ENCODE measurements at regions not wholly inside any gene's neighbourhood (a gene's known extent, or its start where the extent isn't known, plus 50 kb on each side); places are given as distances from the start of the nearest gene placed in this dataset.

- WGBS = 89% methylated on average over 2 of the region's 2 CpGs
- intact Hi-C loops (cut with DNase I) = no loop called here
- Histone ChIP-seq H3K27me3 (replicated peaks; ENCODE audit: insufficient read depth) (no peaks in the 10 kb centered on the region), H3K9me3 (no peaks in the 10 kb centered on the region), H3K27ac (no peak overlapping the region), H3K4me1 (replicated peaks) (no peaks in the 10 kb centered on the region), H3K36me3 (no peaks in the 10 kb centered on the region), H3K4me3 (no peak overlapping the region)
- TF ChIP-seq POLR2AphosphoS5 (IDR thresholded peaks at IDR 0.05) (no peak), CTCF (IDR thresholded peaks at IDR 0.05) (no peak), POLR2A (IDR thresholded peaks at IDR 0.05) (no peak)
- no peak for DNase-seq (ENCODE audit: low spot score)
Observed at GRCh38 chr5:106906199-106906598, 764.5 kb downstream of the EFNA5 start.

DNA sequence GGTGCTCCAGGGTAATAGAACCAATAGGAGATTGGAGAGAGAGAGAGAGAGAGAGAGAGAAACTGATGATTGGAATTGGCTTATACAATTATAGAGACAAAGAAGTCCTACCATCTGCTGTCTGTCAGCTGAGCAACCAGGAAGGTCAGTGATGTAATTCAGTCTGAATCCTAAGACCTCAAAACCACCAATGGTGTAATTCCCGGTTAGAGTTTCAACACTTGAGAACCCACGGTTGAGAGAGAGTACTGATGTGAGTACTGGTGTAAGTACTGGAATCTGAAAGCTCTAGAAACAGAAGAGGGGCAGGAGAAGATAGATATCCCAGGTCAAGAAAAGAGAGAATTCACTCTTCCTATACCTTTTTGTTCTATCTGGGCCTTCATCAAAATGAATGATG lies 775.8 kb downstream of the EFNA5 start:
- Histone ChIP-seq H3K36me3 (no peaks in the 10 kb centered on the region), H3K27me3 (replicated peaks; ENCODE audit: insufficient read depth) (no peaks in the 10 kb centered on the region), H3K9me3 (no peaks in the 10 kb centered on the region), H3K4me1 (replicated peaks) (no peaks in the 10 kb centered on the region), H3K4me3 (no peak overlapping the region), H3K27ac (no peak overlapping the region)
- no peak for DNase-seq (ENCODE audit: low spot score)
- TF ChIP-seq CTCF (IDR thresholded peaks at IDR 0.05) (no peak), POLR2A (IDR thresholded peaks at IDR 0.05) (no peak), POLR2AphosphoS5 (IDR thresholded peaks at IDR 0.05) (no peak)
- 65% methylated on average over 2 of the region's 2 CpGs for WGBS
- intact Hi-C loops (cut with DNase I) = no loop called here

DNA sequence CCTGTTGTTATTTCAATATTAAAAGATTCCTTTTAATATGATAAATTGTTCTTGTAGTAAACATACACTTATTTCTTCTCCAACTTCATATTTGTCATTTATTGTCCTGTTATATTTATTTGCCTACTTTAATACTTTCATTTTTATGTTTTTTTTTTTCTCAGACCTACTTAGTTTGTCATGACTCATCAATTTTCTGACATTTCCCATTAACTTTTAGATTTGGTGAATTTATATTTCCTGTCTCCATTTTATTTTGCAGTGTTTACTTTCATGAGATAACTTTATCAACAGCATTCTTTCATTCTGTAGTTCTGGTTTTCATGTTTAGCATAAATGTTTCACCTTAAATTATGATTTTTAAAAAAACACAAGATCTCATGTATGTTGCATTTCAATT lies 788.7 kb downstream of the EFNA5 start:
- DNase-seq (ENCODE audit: low spot score) = no peak
- no peaks in the 10 kb centered on the region for H3K27me3 ChIP-seq (replicated peaks; ENCODE audit: insufficient read depth)
- TF ChIP-seq POLR2A (IDR thresholded peaks at IDR 0.05) (no peak), POLR2AphosphoS5 (IDR thresholded peaks at IDR 0.05) (no peak), CTCF (IDR thresholded peaks at IDR 0.05) (no peak)
- no peak overlapping the region for H3K27ac ChIP-seq
- no peaks in the 10 kb centered on the region for H3K4me1 ChIP-seq (replicated peaks)
- H3K36me3 ChIP-seq = no peaks in the 10 kb centered on the region
- intact Hi-C loops (cut with DNase I) = no loop called here
- H3K9me3 ChIP-seq = no peaks in the 10 kb centered on the region
- no peak overlapping the region for H3K4me3 ChIP-seq

GRCh38 chr5:106880656-106881055 lies 790.1 kb downstream of the EFNA5 start:
- no peaks in the 10 kb centered on the region for H3K9me3 ChIP-seq
- intact Hi-C loops (cut with DNase I) = no loop called here
- WGBS = 90% methylated on average over 2 of the region's 2 CpGs
- no peaks in the 10 kb centered on the region for H3K4me1 ChIP-seq (replicated peaks)
- no peaks in the 10 kb centered on the region for H3K36me3 ChIP-seq
- H3K27ac ChIP-seq = no peak overlapping the region
- TF ChIP-seq CTCF (IDR thresholded peaks at IDR 0.05) (no peak), POLR2AphosphoS5 (IDR thresholded peaks at IDR 0.05) (no peak), POLR2A (IDR thresholded peaks at IDR 0.05) (no peak)
- no peak for DNase-seq (ENCODE audit: low spot score)
- no peaks in the 10 kb centered on the region for H3K27me3 ChIP-seq (replicated peaks; ENCODE audit: insufficient read depth)
- H3K4me3 ChIP-seq = no peak overlapping the region

GRCh38 chr5:106877881-106878280 lies 792.9 kb downstream of the EFNA5 start:
- 87% methylated on average over 3 of the region's 3 CpGs for WGBS
- intact Hi-C loops (cut with DNase I) = loop anchor here (10.0 kb wide), 1 partner anchor 613 kb away; no protein-coding TSS in a partner anchor
- no peak for DNase-seq (ENCODE audit: low spot score)

More at GRCh38 chr5:106877881-106878280, 792.9 kb downstream of the EFNA5 start:
- H3K4me3 ChIP-seq = no peak overlapping the region
- TF ChIP-seq CTCF (IDR thresholded peaks at IDR 0.05) (no peak), POLR2A (IDR thresholded peaks at IDR 0.05) (no peak), POLR2AphosphoS5 (IDR thresholded peaks at IDR 0.05) (no peak)
- H3K4me1 ChIP-seq (replicated peaks) = no peaks in the 10 kb centered on the region
- no peaks in the 10 kb centered on the region for H3K9me3 ChIP-seq
- H3K27ac ChIP-seq = no peak overlapping the region
- H3K27me3 ChIP-seq (replicated peaks; ENCODE audit: insufficient read depth) = no peaks in the 10 kb centered on the region
- no peaks in the 10 kb centered on the region for H3K36me3 ChIP-seq
